Mesothelial cell of epicardium (in vitro differentiated cells): ENCODE measurements at regions not wholly inside any gene's neighbourhood (a gene's known extent, or its start where the extent isn't known, plus 50 kb on each side); places are given as distances from the start of the nearest gene placed in this dataset.
A peak's percentile ranks its signal among the peaks of the same experiment; 100 is the strongest.
"Not testable (repeated sequence)": the region's sequence is repeated elsewhere in the genome, so short reads cannot be mapped to it uniquely, and the experiment has no call there.

Experiments
- DNase-seq, 2 experiments: peaks; one replicate each; pipeline ENCODE4 v3.0.0; 2021; ENCODE audit warnings: low spot score in 2 of 2; ENCODE audit not compliant: unreplicated experiment in 2 of 2
- H3K27ac Mint-ChIP-seq: 2 replicates; pipeline ENCODE4 v1.8.0; 2021; ENCODE audit warnings: mixed read lengths
- H3K27me3 Mint-ChIP-seq: 2 replicates; pipeline ENCODE4 v1.8.0; 2021; ENCODE audit warnings: low read depth, mixed read lengths
- H3K36me3 Mint-ChIP-seq: 2 replicates; pipeline ENCODE4 v1.8.0; 2021; ENCODE audit warnings: mixed read lengths
- H3K4me1 Mint-ChIP-seq: 2 replicates; pipeline ENCODE4 v1.8.0; 2021; ENCODE audit warnings: mixed read lengths
- H3K4me3 Mint-ChIP-seq: 2 replicates; pipeline ENCODE4 v1.8.0; 2021; ENCODE audit warnings: mild to moderate bottlenecking, moderate library complexity, mixed read lengths
- H3K9me3 Mint-ChIP-seq: 2 replicates; pipeline ENCODE4 v1.8.0; 2021; ENCODE audit warnings: mixed read lengths
- CTCF ChIP-seq: fragments of 200-600 bp; sonication (generic); IDR thresholded peaks from one replicate; pipeline ENCODE4 v1.5.0; 2021; ENCODE audit warnings: antibody characterized with exemption; ENCODE audit not compliant: unreplicated experiment

GRCh38 chr7:131039836-131040235 lies 287.8 kb upstream of the MKLN1 start:
- no peak overlapping the region for H3K27ac Mint-ChIP-seq
- DNase-seq = no peak
- no peaks in the 10 kb centered on the region for H3K9me3 Mint-ChIP-seq
- H3K4me3 Mint-ChIP-seq = no peak overlapping the region
- peaks cover 9% of the 10 kb centered on the region for H3K4me1 Mint-ChIP-seq
- H3K36me3 Mint-ChIP-seq = no peaks in the 10 kb centered on the region
- TF ChIP-seq CTCF = no peak
- peaks cover 2% of the 10 kb centered on the region for H3K27me3 Mint-ChIP-seq

GRCh38 chr7:131040467-131040932 lies 287.2 kb upstream of the MKLN1 start:
- H3K4me1 Mint-ChIP-seq = peaks cover 9% of the 10 kb centered on the region
- H3K9me3 Mint-ChIP-seq = peaks cover 3% of the 10 kb centered on the region
- H3K36me3 Mint-ChIP-seq = peaks cover 3% of the 10 kb centered on the region
- peak in 1 of 2 experiments; percentile 51 for DNase-seq
- H3K4me3 Mint-ChIP-seq = no peak overlapping the region
- TF ChIP-seq CTCF = peak; percentile 90
- peaks cover 2% of the 10 kb centered on the region for H3K27me3 Mint-ChIP-seq
- H3K27ac Mint-ChIP-seq = no peak overlapping the region

GRCh38 chr7:131041012-131041695 lies 286.5 kb upstream of the MKLN1 start:
- H3K4me3 Mint-ChIP-seq, H3K9me3 Mint-ChIP-seq, H3K27me3 Mint-ChIP-seq, H3K36me3 Mint-ChIP-seq, H3K27ac Mint-ChIP-seq, DNase-seq, H3K4me1 Mint-ChIP-seq: not testable (repeated sequence)

GRCh38 chr7:131042269-131043160 lies 285.2 kb upstream of the MKLN1 start:
- Mint-ChIP-seq H3K9me3 (peaks cover 9% of the 10 kb centered on the region), H3K27ac (no peak overlapping the region), H3K27me3 (peaks cover 2% of the 10 kb centered on the region), H3K4me1 (peaks cover 9% of the 10 kb centered on the region), H3K4me3 (no peak overlapping the region), H3K36me3 (peaks cover 6% of the 10 kb centered on the region)
- DNase-seq = no peak
- no peak for TF ChIP-seq CTCF

- no peak overlapping the region for H3K4me3 Mint-ChIP-seq
- H3K36me3 Mint-ChIP-seq = peaks cover 6% of the 10 kb centered on the region
- peaks cover under 1% of the 10 kb centered on the region for H3K4me1 Mint-ChIP-seq
- no peak overlapping the region for H3K27ac Mint-ChIP-seq
- peaks cover 1% of the 10 kb centered on the region for H3K27me3 Mint-ChIP-seq
- DNase-seq = no peak
- peaks cover 9% of the 10 kb centered on the region for H3K9me3 Mint-ChIP-seq
- no peak for TF ChIP-seq CTCF
Observed at GRCh38 chr7:131045526-131045925, 282.1 kb upstream of the MKLN1 start.

GRCh38 chr7:131046246-131046645 lies 281.4 kb upstream of the MKLN1 start:
- Mint-ChIP-seq H3K27me3 (no peaks in the 10 kb centered on the region), H3K4me3 (no peak overlapping the region), H3K27ac (no peak overlapping the region)

More at GRCh38 chr7:131046246-131046645, 281.4 kb upstream of the MKLN1 start:
- Mint-ChIP-seq H3K36me3 (peaks cover 6% of the 10 kb centered on the region), H3K9me3 (peaks cover 9% of the 10 kb centered on the region), H3K4me1 (no peaks in the 10 kb centered on the region)
- DNase-seq = no peak
- no peak for TF ChIP-seq CTCF
